ENCODE measurements at regions not wholly inside any gene's neighbourhood (a gene's known extent, or its start where the extent isn't known, plus 50 kb on each side); places are given as distances from the start of the nearest gene placed in this dataset.
"Not testable (repeated sequence)": the region's sequence is repeated elsewhere in the genome, so short reads cannot be mapped to it uniquely, and the experiment has no call there.

DNA sequence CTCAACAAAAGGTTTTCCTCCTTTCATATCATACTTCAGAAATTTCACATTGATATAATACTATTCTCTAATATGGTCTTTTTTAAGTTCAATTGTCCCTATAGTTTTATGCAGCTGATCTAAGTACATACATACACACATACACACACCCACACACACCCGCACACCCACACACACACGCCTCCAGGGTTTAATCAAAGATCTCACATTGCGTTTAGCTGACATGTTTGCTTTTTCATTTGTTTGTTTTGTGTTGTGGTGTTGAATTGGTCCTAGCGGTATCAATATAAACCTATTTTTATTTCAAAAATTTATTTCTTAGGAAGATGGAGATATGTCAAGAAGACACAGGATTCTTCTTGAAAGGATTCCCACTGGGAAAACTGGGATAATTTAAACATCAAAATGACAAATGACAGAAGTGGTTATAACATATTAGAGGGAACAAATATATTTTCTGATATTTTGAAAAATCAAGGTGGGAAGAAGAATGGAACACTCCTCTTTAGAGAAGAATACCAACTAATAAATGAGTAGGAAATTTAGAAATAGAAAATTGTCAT lies 434.9 kb upstream of the SLC30A5 start:
- no peak for DNase-seq (ENCODE audit: low read depth)

DNA sequence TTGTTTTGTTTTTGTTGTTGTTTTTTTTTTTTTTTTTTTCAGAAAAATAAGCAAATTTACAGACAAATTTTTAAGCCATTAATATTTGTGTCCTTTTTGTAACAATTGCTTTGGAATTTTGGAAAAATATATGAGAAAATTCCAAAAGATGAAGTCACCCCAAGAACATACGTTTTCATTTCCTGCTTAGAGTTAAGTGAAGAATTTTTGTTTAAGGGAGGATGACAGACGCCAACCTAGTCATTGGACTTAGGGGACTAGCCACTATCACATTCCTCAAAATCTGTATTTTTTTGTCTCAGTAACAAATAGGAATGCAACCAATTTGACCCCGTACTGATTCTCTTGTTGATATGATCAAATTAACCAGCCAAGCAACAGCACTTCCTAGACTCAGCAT lies 433.9 kb upstream of the SLC30A5 start:
- DNase-seq (ENCODE audit: low read depth), result no peak

- DNase-seq (ENCODE audit: low read depth), result peak; percentile 4
Measured at GRCh38 chr5:68661237-68661636, 432.6 kb upstream of the SLC30A5 start.

GRCh38 chr5:68662804-68663307 lies 431.0 kb upstream of the SLC30A5 start:
- no peak for DNase-seq (ENCODE audit: low read depth)

GRCh38 chr5:68669864-68670575 lies 423.8 kb upstream of the SLC30A5 start:
- DNase-seq (ENCODE audit: low read depth), result no peak

GRCh38 chr5:68673106-68673822 lies 420.6 kb upstream of the SLC30A5 start:
- DNase-seq (ENCODE audit: low read depth), result no peak

- DNase-seq (ENCODE audit: low read depth), result no peak
Measured at GRCh38 chr5:68673823-68674180, 420.0 kb upstream of the SLC30A5 start.

DNA sequence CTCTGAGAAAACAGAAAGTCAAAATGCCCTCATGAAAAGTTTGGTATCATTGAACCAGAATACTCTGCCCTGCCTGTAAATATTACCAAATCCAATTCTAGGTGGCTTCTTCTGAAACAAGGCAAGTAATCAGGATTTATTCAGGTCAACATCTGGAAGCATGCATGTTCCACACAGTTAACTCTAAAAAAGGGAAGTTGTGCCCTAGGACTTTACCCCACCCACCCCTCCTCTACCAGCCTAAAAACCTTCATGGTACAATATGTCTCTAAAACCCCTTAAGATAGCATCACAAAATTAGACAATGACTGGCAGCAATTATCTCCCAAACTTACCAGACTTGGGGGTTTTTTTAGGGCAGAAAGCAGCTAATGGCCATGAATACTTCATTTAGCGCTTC lies 414.8 kb upstream of the SLC30A5 start:
- no peak for DNase-seq (ENCODE audit: low read depth)

DNA sequence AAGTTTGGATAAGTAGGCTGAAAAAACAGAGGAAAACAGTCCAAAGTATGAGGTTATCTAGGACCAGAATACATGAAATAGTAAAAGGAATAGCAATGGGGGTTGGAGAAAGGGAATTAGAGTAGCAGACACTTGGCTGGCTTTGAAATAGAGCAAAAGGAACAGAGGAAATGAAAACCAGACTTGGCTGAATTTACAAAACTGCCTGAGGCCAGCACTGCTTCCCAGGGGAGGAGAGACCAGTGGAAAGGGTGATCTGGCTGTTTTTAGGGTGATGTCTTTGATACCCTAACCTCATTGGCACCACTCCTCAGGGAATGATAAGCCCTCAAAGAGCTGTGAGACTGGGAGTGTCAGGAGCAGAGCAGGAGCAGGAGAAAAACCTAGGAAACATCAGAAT lies 413.4 kb upstream of the SLC30A5 start:
- DNase-seq (ENCODE audit: low read depth), result peak; percentile 77

DNA sequence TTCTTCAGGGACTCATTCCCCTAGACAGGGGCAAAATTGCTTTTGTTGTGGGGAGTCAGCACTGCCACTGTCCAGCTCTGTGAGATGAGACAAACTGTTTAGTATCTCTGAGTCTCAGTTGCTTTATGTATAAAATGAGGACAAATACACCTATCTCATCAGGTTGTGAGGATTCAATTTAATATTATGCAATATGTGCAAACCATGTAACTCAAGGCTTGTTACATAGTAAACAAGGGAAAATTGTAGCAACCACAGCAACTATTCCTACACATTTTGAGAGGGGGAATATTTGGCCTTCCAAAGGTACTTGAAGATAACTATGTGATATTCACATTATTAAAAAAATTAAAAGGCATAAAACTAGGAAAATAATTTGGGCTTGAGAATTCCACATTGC lies 411.9 kb upstream of the SLC30A5 start:
- DNase-seq (ENCODE audit: low read depth), result no peak

- DNase-seq (ENCODE audit: low read depth), result no peak
Measured at GRCh38 chr5:68682400-68683160, 411.2 kb upstream of the SLC30A5 start.

DNA sequence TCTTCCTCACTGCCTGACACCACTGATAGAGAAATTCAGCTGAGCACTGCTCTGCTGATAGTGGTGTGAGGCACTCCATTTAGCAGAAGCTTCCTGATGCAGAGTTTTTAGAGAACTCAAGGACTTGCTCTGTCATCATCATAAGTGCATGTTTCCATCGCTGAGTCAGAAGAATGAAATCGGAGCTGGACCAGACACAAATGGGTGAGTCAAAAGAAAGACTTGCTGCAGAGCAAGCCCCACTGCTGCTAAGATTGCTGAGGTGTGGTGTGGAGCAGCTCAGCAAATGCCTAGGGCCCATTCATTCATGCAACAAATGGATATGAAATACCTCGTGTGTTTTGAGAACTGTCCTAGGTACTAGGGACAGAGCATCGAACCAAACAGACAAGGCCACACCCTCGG lies 410.2 kb upstream of the SLC30A5 start:
- peak; percentile 93 for DNase-seq (ENCODE audit: low read depth)

GRCh38 chr5:68685863-68686262 lies 408.0 kb upstream of the SLC30A5 start:
- peak; percentile 54 for DNase-seq (ENCODE audit: low read depth)

GRCh38 chr5:68688547-68688946 lies 405.3 kb upstream of the SLC30A5 start:
- no peak for DNase-seq (ENCODE audit: low read depth)

- no peak for DNase-seq (ENCODE audit: low read depth)
Measured at GRCh38 chr5:68689010-68689409, 404.8 kb upstream of the SLC30A5 start.

DNA sequence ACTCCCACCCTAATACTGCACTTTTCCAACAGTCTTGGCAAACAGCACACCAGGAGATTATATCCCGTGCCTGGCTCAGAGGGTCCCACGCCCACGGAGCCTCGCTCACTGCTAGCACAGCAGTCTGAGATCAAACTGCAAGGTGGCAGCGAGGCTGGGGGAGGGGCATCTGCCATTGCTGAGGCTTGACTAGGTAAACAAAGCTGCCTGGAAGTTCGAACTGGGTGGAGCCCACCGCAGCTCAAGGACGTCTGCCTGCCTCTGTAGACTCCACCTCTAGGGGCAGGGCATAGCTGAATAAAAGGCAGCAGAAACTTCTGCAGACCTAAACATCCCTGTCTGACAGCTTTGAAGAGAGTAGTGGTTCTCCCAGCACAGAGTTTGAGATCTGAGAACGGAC lies 401.9 kb upstream of the SLC30A5 start:
- not testable (repeated sequence) for DNase-seq (ENCODE audit: low read depth)

- DNase-seq (ENCODE audit: low read depth), result no peak
Measured at GRCh38 chr5:68698025-68698940, 395.5 kb upstream of the SLC30A5 start.

DNA sequence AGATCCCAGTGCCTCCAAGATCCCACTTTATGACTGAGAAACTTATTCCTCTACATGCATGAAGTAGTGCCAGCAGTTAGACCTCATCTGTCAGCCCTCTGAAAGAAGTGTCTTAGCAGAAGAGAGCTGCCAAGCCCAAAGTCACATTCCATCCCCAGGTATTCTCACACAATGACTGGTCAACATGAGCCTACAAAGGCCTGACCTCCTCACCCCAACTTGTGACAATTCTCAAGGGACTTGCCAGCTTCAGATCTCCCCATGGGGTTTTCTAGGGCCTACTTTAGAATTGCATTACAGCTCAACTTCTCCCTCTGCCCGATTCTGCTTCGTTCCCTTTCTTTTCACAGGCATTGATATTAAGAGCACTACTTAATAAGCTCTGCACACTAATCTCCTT lies 393.8 kb upstream of the SLC30A5 start:
- DNase-seq (ENCODE audit: low read depth), result no peak

- no peak for DNase-seq (ENCODE audit: low read depth)
Measured at GRCh38 chr5:68707575-68707974, 386.2 kb upstream of the SLC30A5 start.

GRCh38 chr5:68708156-68708841 lies 385.5 kb upstream of the SLC30A5 start:
- no peak for DNase-seq (ENCODE audit: low read depth)

DNA sequence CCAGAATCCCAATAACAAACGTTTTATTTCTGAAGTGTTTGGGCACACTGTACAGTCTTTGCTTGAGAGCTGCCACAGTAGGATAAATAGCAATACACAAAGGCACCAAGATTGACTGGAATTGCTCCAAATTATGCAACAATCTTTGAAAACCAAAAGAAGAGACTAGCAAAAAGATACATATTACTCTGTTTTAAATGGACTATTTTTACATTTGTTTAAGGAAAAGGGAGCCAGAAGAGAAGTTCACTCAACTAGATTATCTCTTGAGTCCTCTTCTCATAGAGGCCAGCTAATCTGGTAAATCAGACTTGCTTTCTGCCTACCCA lies 385.0 kb upstream of the SLC30A5 start:
- no peak for DNase-seq (ENCODE audit: low read depth)

Data from fibroblast of gingiva (primary cell).